A673 (cell line): ENCODE measurements at regions not wholly inside any gene's neighbourhood (a gene's known extent, or its start where the extent isn't known, plus 50 kb on each side); places are given as distances from the start of the nearest gene placed in this dataset.

ENCODE experiments used
- BruUV-seq: library from RNA; stranded (reverse); fragments of 400-500 nt; replicated peaks from 2 replicates; lab custom pipeline; 2021; lab: Mats Ljungman, UMichigan
- CTCF ChIA-PET: fragments of 300-600 bp; sonication (Branson Sonifier 250); formaldehyde crosslinking; loops from one replicate; lab custom pipeline; 2022; ENCODE audit warnings: antibody characterized with exemption; lab: Charles Lee
- POLR2A ChIA-PET: fragments of 300-600 bp; sonication (Branson Sonifier 250); formaldehyde crosslinking; loops from one replicate; lab custom pipeline; 2022; ENCODE audit warnings: antibody characterized with exemption; ENCODE audit not compliant: low non-redundant PET; lab: Charles Lee
- DNase-seq: peaks from one replicate; pipeline ENCODE4 v3.0.0-alpha.2; 2015; ENCODE audit warnings: low spot score
- H3K27ac ChIP-seq: fragments of 200-600 bp; sonication (generic); 2 replicates; pipeline ENCODE4 v1.5.1; 2016; ENCODE audit warnings: mixed run types, low read depth, mild to moderate bottlenecking, mixed read lengths, antibody characterized with exemption, low read length; ENCODE audit not compliant: poor library complexity, severe bottlenecking
- H3K27me3 ChIP-seq: fragments of 200-600 bp; sonication (generic); replicated peaks from 2 replicates; pipeline ENCODE4 v1.6.1; 2017; ENCODE audit warnings: mixed run types, low read depth, mild to moderate bottlenecking, mixed read lengths, antibody characterized with exemption, low read length; ENCODE audit not compliant: insufficient read depth, poor library complexity
- H3K36me3 ChIP-seq: fragments of 200-600 bp; sonication (generic); 2 replicates; pipeline ENCODE4 v1.6.1; 2016; ENCODE audit warnings: mixed run types, mild to moderate bottlenecking, mixed read lengths, antibody characterized with exemption, low read length; ENCODE audit not compliant: insufficient read depth, poor library complexity, severe bottlenecking
- H3K4me1 ChIP-seq: fragments of 200-600 bp; sonication (generic); 2 replicates; pipeline ENCODE4 v1.6.1; 2017; ENCODE audit warnings: mixed run types, mild to moderate bottlenecking, mixed read lengths, antibody characterized with exemption, low read length; ENCODE audit not compliant: insufficient read depth, poor library complexity, severe bottlenecking
- H3K4me3 ChIP-seq: fragments of 200-600 bp; sonication (generic); 2 replicates; pipeline ENCODE4 v1.5.1; 2016; ENCODE audit warnings: low read depth, mixed run types, mild to moderate bottlenecking, mixed read lengths, low read length; ENCODE audit not compliant: poor library complexity, severe bottlenecking
- H3K9me3 ChIP-seq: fragments of 200-600 bp; sonication (generic); 2 replicates; pipeline ENCODE4 v1.6.1; 2016; ENCODE audit warnings: mixed run types, low read depth, mild to moderate bottlenecking, mixed read lengths, antibody characterized with exemption, low read length; ENCODE audit not compliant: poor library complexity, severe bottlenecking
- CTCF ChIP-seq: fragments of 300-800, 200-600 bp; sonication (generic); conservative IDR thresholded peaks from 2 replicates; pipeline ENCODE4 v1.5.1; 2017; ENCODE audit warnings: low read depth, mild to moderate bottlenecking, antibody characterized with exemption, low read length, moderate library complexity, mixed read lengths
- EZH2 ChIP-seq: fragments of 200-600 bp; sonication (generic); IDR thresholded peaks from 2 replicates; pipeline ENCODE4 v1.6.1; 2017; ENCODE audit warnings: borderline replicate concordance, low read depth, mild to moderate bottlenecking, mixed read lengths, antibody characterized with exemption, low read length; ENCODE audit not compliant: poor library complexity, severe bottlenecking
- intact Hi-C: fragments of 100-400 bp; cut with micrococcal nuclease; formaldehyde crosslinking; loops from one replicate; pipeline ENCODE4 v1.10.0; 2022; ENCODE audit not compliant: unreplicated experiment

GRCh38 chrX:64642482-64642881 is 247.2 kb upstream of the MTMR8 start:
- no TSS peak for BruUV-seq
- POLR2A ChIA-PET: no interaction called here
- intact Hi-C loops: no loop called here

More at GRCh38 chrX:64642482-64642881, 247.2 kb upstream of the MTMR8 start:
- no peak for DNase-seq
- Histone ChIP-seq H3K4me1 (no peaks in the 10 kb centered on the region), H3K36me3 (no peaks in the 10 kb centered on the region), H3K4me3 (no peak overlapping the region), H3K9me3 (peaks cover 28% of the 10 kb centered on the region), H3K27ac (no peak overlapping the region), H3K27me3 (no peaks in the 10 kb centered on the region)
- TF ChIP-seq CTCF (0 out of 2 replicates have a peak, but pooled peaks have one; percentile 16), EZH2 (no peak)
- CTCF ChIA-PET: no interaction called here
